Retinal pigment epithelial cell (primary cell): ENCODE measurements at regions not wholly inside any gene's neighbourhood (a gene's known extent, or its start where the extent isn't known, plus 50 kb on each side); places are given as distances from the start of the nearest gene placed in this dataset.

ENCODE experiments used
- DNase-seq: peaks from one replicate; pipeline ENCODE4 v3.0.0-alpha.2; 2010; ENCODE audit warnings: low read depth
- H3K4me3 ChIP-seq: 2 replicates; pipeline ENCODE4 v1.5.1; 2011; ENCODE audit warnings: mild to moderate bottlenecking, low read length, control low read depth, moderate library complexity
- CTCF ChIP-seq: conservative IDR thresholded peaks from 2 replicates; pipeline ENCODE4 v1.5.1; 2011; ENCODE audit warnings: low read depth, low read length, control low read depth, inconsistent platforms

- no peak overlapping the region for H3K4me3 ChIP-seq
- DNase-seq: no peak
- TF ChIP-seq CTCF: no peak
Observed at GRCh38 chr6:97653517-97653916, 370.5 kb upstream of the MMS22L start.

GRCh38 chr6:97654674-97655073 lies 371.7 kb upstream of the MMS22L start:
- no peak for TF ChIP-seq CTCF
- H3K4me3 ChIP-seq: no peak overlapping the region
- no peak for DNase-seq

- no peak for TF ChIP-seq CTCF
- no peak for DNase-seq
- H3K4me3 ChIP-seq: no peak overlapping the region
Observed at GRCh38 chr6:97656236-97656635, 373.2 kb upstream of the MMS22L start.

GRCh38 chr6:97656706-97657350 lies 373.8 kb upstream of the MMS22L start:
- no peak for TF ChIP-seq CTCF
- no peak overlapping the region for H3K4me3 ChIP-seq
- DNase-seq: peak; percentile 54

- H3K4me3 ChIP-seq: no peak overlapping the region
- DNase-seq: no peak
- TF ChIP-seq CTCF: no peak
Observed at GRCh38 chr6:97658090-97658489, 375.1 kb upstream of the MMS22L start.

GRCh38 chr6:97663252-97663651 lies 380.2 kb upstream of the MMS22L start:
- no peak for DNase-seq
- no peak overlapping the region for H3K4me3 ChIP-seq
- TF ChIP-seq CTCF: no peak

GRCh38 chr6:97665446-97665845 lies 382.4 kb upstream of the MMS22L start:
- DNase-seq: no peak
- no peak for TF ChIP-seq CTCF
- no peak overlapping the region for H3K4me3 ChIP-seq
